ENCODE measurements at regions not wholly inside any gene's neighbourhood (a gene's known extent, or its start where the extent isn't known, plus 50 kb on each side); places are given as distances from the start of the nearest gene placed in this dataset.

GRCh38 chrX:46251755-46252154 lies 293.5 kb downstream of the ZNF674 start:
- peaks cover 43% of the 10 kb centered on the region for H3K4me1 Mint-ChIP-seq (ENCODE audit: unreplicated experiment)
- H3K36me3 Mint-ChIP-seq (ENCODE audit: unreplicated experiment): no peaks in the 10 kb centered on the region
- H3K9me3 Mint-ChIP-seq (ENCODE audit: unreplicated experiment): peaks cover 19% of the 10 kb centered on the region
- no peaks in the 10 kb centered on the region for H3K27me3 Mint-ChIP-seq (ENCODE audit: unreplicated experiment)
- TF ChIP-seq CTCF (IDR thresholded peaks at IDR 0.05): no peak
- H3K27ac Mint-ChIP-seq (ENCODE audit: unreplicated experiment): peak overlapping the region; percentile 49
- DNase-seq (ENCODE audit: extremely low spot score, unreplicated experiment): no peak
- no peak overlapping the region for H3K4me3 Mint-ChIP-seq (ENCODE audit: unreplicated experiment)

- no peak for TF ChIP-seq CTCF (IDR thresholded peaks at IDR 0.05)
- peaks cover 36% of the 10 kb centered on the region for H3K4me1 Mint-ChIP-seq (ENCODE audit: unreplicated experiment)
- peaks cover 23% of the 10 kb centered on the region for H3K9me3 Mint-ChIP-seq (ENCODE audit: unreplicated experiment)
- H3K27me3 Mint-ChIP-seq (ENCODE audit: unreplicated experiment): no peaks in the 10 kb centered on the region
- no peak overlapping the region for H3K4me3 Mint-ChIP-seq (ENCODE audit: unreplicated experiment)
- DNase-seq (ENCODE audit: extremely low spot score, unreplicated experiment): no peak
- H3K27ac Mint-ChIP-seq (ENCODE audit: unreplicated experiment): no peak overlapping the region
- H3K36me3 Mint-ChIP-seq (ENCODE audit: unreplicated experiment): no peaks in the 10 kb centered on the region
These were observed 295.1 kb downstream of the ZNF674 start for GRCh38 chrX:46250151-46250550.

DNA sequence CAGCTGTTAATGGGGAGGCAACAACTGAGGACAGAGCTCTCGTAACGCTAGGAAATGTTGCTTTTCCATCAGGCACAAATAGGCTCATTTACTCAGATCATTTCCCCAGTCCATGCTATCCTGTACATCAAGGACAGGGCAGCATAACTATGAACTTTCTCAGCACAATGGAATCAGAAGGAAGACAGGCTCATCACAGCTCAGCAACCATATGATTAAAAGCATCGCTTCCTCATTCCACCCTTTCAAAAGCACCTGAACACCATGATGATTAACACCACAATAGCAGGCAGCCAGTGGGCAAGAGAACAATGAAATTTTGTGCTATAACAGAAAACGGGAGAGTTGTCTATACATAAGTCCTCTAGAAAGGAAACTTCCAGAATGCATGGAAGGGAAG lies 297.8 kb downstream of the ZNF674 start:
- Mint-ChIP-seq H3K9me3 (ENCODE audit: unreplicated experiment) (peaks cover 20% of the 10 kb centered on the region), H3K4me3 (ENCODE audit: unreplicated experiment) (no peak overlapping the region), H3K27ac (ENCODE audit: unreplicated experiment) (no peak overlapping the region), H3K36me3 (ENCODE audit: unreplicated experiment) (no peaks in the 10 kb centered on the region), H3K4me1 (ENCODE audit: unreplicated experiment) (peaks cover 22% of the 10 kb centered on the region), H3K27me3 (ENCODE audit: unreplicated experiment) (no peaks in the 10 kb centered on the region)
- DNase-seq (ENCODE audit: extremely low spot score, unreplicated experiment): no peak
- TF ChIP-seq CTCF (IDR thresholded peaks at IDR 0.05): no peak

DNA sequence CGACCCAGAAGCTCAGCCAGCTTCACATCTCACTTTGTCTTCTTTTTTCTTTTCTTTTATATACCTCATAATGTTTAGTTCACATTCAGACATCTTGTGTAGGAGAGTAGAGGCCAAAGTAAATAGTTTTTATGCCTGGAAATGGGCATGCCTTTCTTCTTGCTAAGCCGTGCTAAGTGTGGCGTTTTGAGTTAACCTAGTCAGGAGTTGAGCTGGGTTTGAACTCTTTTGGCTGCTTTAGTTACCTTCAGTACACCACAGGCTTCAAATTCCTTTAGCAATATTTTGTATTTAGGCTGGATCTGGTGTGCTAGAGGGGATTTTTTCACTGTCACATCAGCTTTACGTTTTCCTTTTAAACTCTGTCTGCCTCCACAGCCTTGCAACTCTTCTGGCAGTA lies 300.8 kb downstream of the ZNF674 start:
- H3K9me3 Mint-ChIP-seq (ENCODE audit: unreplicated experiment): peaks cover 20% of the 10 kb centered on the region
- DNase-seq (ENCODE audit: extremely low spot score, unreplicated experiment): no peak
- H3K27ac Mint-ChIP-seq (ENCODE audit: unreplicated experiment): no peak overlapping the region
- H3K36me3 Mint-ChIP-seq (ENCODE audit: unreplicated experiment): no peaks in the 10 kb centered on the region
- TF ChIP-seq CTCF (IDR thresholded peaks at IDR 0.05): no peak
- no peak overlapping the region for H3K4me3 Mint-ChIP-seq (ENCODE audit: unreplicated experiment)
- peaks cover 7% of the 10 kb centered on the region for H3K4me1 Mint-ChIP-seq (ENCODE audit: unreplicated experiment)
- H3K27me3 Mint-ChIP-seq (ENCODE audit: unreplicated experiment): no peaks in the 10 kb centered on the region

DNA sequence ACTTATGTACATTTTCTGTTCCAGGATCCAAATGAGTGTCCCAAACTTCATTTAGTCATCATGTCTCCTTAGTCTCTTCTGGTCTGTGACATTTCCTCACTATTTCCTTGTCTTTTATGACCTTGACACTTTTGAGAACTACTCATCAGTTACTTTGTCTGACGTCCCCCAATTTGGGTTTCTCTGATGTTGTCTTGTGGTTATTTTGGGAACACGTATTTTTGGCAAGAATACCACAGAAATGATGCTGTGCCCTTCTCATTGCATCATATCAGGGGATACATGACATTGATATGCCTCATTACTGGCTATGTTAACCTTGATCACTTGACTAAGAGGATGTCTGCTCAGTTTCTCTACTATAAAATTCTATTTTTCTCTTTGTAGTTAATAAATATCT lies 308.8 kb downstream of the ZNF674 start:
- peaks cover 2% of the 10 kb centered on the region for H3K4me1 Mint-ChIP-seq (ENCODE audit: unreplicated experiment)
- no peak for DNase-seq (ENCODE audit: extremely low spot score, unreplicated experiment)
- no peak for TF ChIP-seq CTCF (IDR thresholded peaks at IDR 0.05)
- peaks cover 23% of the 10 kb centered on the region for H3K9me3 Mint-ChIP-seq (ENCODE audit: unreplicated experiment)
- no peak overlapping the region for H3K27ac Mint-ChIP-seq (ENCODE audit: unreplicated experiment)
- no peaks in the 10 kb centered on the region for H3K36me3 Mint-ChIP-seq (ENCODE audit: unreplicated experiment)
- no peaks in the 10 kb centered on the region for H3K27me3 Mint-ChIP-seq (ENCODE audit: unreplicated experiment)
- H3K4me3 Mint-ChIP-seq (ENCODE audit: unreplicated experiment): no peak overlapping the region
